Amygdala (tissue), 56 donors: ENCODE measurements at regions not wholly inside any gene's neighbourhood (a gene's known extent, or its start where the extent isn't known, plus 50 kb on each side); places are given as distances from the start of the nearest gene placed in this dataset.

Source experiments
- DNase-seq, 56 donors: peaks; one replicate each; lab custom pipeline; 2025; lab: John Stamatoyannopoulos, UW

DNA sequence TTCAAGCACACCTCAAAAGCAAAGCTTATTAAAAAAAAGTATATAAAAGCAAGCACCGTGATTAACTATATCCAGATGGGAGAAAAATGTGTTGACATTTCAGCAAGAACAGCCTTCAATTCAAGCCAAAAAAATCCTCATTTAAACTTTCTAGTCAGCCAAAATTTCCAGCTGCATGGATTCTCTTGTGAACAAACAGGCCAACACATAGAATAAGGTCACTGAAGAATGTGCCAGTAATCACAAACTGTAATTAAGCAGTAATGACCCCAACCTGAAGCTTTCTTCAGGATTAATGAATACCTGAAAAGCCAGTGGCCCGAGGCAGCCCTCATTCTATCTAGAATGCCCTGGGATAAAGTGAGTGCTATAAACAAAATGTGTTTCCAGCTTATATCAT lies 130.7 kb upstream of the KCNMB2 start:
- DNase-seq: no peak

DNA sequence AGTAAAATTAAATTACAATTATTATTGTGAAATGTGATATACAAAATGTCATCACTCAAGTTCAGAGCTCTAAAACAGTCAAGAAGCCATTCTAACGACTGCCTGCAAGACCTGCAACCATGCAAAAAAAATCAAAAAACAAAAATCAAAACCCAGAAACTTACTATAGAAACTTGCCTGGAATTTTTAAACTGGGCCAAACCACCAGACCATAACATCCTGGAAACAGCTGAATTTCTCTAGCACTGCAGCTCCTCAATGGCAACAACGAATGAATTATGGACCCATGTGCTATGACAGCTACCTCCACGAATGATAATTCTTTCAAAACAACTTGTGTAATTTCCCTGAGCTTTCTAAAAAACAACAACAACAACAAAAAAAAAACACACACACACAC lies 130.0 kb upstream of the KCNMB2 start:
- DNase-seq: no peak

DNA sequence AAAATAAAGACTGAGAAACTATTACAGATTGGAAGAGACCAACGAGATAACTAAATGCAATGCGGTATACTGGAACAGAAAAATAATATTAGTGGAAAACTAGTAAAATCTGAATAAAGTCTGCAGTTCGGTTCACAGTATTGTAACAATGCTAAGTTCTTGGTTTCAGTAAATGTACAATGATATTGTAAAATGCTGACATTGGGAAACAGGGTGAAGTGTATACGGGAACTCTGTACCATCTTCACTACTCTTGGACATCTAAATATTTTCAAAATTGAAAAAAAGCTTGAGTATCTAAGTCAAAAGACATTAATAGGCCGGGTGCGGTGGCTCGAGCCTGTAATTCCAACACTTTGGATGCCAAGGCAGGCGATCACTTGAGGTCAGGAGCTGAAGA lies 120.9 kb upstream of the KCNMB2 start:
- DNase-seq: no peak

DNA sequence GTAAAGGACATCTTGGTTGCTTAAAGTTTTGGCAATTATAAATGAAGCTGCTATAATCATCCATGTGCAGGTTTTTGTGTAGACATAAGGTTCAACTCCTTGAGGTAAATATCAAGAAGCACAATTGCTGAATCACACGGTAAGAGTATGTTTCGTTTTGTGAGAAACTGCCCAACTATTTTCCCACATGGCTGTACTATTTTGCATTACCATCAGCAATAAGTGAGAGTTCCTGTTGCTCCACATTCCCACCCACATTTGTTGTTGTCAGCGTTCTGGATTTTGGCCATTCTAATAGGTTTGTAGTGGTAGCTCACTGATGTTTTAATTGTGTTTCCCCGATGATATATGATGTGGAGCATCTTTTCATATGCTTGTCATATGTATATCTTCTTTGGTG lies 118.5 kb upstream of the KCNMB2 start:
- no peak for DNase-seq

DNA sequence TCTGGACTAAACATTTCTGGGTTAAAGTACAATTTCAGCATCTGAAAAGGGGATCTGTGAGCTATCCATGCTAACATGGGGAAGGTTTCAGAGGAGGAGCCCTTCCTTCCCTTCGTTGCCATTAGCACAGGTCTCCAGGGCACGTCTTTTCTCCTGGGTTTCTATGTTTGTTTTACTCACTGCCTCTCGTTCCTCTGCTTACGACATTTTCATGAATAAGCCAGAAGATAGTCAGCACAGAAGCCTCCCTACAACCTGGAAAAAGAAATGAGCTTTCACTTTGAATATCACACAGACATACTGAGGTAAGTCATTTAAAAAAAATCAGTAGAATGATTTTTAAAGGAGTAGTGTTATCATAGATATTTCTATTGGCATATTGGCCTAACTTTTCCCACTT lies 117.2 kb upstream of the KCNMB2 start:
- no peak for DNase-seq

DNA sequence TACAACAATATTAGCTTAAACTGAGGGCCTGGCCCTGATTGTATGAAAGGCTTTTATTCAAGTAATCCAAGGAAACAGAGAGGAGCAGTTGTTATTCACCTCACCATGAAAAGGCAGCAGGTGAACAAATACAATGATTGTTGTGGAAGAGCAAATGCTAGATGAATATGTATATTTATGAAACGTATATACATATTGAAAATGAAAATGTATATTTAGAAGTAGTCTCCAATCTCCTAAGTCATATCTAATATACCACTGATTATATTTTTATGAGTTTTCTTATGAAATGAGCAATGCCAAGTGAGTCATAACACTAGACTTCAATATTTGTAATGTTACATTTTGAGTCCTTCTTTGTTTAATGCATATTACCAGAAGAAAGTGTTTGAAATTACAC lies 116.2 kb upstream of the KCNMB2 start:
- DNase-seq: no peak

DNA sequence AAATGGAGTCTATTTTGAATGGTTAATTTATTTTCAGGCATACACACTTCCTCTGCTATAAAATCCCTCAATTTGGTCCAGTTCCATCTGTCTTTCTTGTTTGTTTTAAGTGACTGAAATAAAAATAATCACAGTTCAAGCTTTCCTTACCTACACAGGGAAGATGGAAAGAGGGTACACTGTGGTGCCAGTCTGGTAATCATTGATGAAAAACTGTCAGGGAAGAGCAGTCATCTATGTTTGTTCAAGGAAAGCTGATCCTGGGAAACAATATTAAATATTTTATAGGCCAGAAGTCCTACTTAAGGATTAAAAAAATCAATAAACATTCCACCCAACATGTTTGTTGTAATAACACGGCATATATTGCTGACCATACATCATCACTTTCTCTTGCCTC lies 115.2 kb upstream of the KCNMB2 start:
- no peak for DNase-seq

DNA sequence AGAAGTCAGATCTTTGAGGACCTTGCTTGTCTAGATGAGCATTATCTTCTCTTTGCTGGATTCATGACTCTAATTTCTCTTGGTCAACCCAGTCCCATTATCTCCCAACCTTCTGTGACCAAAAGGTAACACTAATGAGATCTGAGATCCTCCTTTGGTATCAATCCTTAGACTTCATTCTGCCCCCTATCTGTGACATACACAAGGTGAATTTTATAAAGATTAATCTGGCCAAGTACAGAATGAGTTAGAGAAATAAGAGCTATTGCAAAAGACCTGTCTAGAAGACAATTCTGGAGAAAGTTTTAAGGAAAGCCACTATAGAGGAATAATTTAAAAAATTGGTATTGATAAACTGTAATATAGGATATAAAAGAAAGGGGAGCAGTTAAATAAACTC lies 113.8 kb upstream of the KCNMB2 start:
- no peak for DNase-seq

DNA sequence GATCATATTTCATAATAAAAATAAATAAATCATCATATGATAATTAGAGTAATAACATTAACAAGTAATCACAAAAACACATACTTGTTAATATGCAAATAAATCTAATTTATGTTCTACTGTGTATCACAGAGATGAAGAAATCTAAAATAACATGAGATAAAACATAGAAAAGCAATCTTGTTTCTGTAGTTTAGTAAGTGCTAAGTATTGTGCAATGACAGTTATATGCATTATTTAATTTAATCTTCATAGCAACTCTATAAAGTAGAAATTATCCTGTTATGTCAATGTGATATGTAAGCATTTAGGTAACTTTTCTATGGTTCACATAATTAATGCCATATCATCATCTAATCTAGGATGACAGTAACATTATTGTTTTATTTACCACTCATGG lies 108.2 kb upstream of the KCNMB2 start:
- no peak for DNase-seq

DNA sequence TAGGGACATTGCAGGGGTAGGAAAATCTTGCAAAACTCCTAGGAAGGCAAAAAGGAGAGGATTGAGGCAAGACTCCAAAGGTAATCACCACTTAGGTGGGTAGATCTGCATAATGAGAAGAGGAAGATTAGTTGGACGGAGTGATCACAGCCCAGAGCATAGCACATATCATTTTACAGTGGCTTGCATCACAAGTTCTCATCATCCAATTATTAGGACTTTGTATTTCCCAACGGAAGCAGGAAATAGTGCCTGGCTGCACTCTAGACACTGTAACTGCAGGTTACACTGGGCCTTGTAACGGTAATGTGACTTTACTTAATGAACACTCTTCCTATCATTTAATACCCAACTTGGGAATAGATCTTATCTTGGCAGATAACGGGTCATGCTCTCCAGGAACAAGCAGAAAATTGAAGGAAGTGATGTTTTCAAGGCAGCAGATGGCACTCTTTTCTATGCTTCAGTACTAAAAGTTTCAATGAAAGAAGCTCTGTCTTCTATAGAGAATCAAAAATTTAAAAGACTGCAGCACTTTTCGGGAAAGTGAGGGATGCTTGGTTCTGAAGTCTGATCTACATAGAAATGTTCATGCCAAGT lies 101.9 kb upstream of the KCNMB2 start:
- peak in 1 of 56 donors; percentile 6 for DNase-seq

DNA sequence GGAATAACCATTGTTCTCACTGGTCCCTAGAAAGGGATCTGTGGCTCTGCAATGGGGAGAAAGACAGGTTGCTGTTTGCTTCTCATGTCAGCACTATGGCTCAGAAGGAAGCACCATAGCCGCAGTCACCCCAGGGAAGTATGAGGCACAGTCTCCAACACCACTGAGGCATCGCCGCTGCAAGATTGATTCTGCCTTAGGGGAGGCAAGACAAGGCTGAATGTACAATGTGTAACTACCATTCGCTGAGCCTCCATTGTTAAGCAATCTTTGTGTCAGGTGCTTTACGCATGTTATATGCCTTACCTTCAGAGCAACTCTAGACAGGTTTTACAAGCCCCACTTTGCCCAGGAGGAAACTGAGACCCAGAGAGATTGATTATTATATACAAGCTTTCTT lies 100.7 kb upstream of the KCNMB2 start:
- no peak for DNase-seq

DNA sequence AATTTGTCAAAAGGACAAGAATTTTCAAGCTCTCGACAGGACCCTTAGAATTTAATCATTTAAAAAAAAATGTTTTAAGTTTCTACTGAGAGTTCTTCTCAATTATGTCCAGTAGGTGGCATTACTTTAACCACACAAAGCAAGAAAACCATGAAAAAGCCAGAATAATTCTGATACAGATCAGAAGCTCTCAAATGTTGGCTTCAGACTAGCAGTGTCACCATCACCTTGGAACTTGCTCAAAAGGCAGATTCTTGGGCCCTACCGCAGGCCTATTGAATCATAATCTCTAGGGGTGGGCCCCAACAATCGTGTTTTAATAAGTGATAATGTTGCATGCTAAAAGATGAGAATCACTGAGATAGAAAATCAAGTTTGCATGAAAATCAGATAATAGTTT lies 99.5 kb upstream of the KCNMB2 start:
- DNase-seq: no peak

DNA sequence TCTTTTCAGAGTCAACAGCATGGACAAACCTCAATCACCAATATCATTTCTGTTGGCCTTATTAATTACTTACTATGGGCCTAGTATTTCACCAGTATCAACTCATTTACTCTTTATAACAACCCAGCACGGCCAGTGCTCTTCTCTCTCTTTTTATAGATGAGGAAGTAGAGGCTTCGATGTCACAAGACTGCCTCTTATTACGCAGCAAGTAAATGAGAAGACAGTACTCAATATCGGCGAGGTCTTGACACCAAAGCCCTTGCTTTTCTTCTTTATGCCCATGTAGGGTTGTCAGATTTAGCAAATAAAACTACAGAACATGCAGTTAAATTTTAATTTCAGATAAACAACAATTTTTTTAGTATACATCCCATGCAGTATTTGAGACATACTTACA lies 99.0 kb upstream of the KCNMB2 start:
- no peak for DNase-seq

DNA sequence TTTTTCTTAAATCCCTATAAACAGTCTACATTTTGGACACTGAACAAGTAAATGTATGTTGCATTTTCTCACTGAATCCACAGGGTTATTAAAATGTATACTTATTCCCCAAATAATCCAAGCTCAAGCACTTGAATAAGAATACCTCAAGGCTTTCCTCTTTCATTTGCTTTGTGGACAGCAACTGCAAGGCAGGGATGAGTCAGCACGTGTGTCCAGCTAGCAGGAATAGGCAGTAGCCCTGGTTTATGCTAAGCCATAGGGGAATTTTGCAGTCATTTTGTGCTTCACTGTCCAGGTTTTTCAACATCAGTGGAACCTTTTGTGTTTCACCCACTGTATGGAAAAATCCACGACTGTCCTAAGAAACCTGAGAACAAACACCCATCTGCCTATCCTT lies 96.7 kb upstream of the KCNMB2 start:
- no peak for DNase-seq

DNA sequence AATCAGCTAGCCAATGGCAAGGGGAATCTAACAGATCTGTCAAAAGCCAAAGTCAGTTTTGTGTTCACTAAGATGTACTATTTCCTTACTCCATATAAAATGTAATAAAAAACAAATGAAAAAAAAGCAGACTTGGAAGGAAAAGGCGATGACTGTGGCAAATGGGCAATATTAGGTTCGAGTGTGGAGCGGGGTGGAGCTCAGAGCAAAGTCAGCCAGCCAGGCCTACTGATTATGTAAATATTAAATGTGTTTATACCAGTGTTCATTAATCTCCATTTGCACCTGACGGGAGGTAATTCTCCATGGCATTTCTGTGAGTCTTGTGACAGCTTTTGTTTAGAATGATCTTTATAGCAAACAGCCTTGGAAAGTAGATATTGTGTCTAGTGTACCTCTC lies 96.2 kb upstream of the KCNMB2 start:
- no peak for DNase-seq

DNA sequence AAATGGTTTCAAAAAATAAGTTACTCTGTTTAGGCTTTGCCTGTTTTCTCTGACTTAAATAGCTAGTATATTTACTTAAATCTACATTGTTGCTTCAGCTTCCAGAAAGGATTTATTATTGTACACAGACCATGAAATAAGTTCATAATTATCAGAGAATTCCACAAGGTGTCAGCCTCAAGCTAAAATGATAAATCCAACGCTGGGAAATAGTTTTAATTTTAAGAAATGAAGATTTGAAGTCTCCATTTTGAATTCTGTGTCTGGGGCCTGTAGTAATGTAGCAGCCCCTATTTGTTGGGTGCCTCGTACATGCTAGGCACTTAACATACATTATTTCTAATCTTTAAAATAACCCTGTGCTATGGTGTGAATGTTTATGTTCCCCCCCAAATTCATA lies 92.6 kb upstream of the KCNMB2 start:
- DNase-seq: no peak

DNA sequence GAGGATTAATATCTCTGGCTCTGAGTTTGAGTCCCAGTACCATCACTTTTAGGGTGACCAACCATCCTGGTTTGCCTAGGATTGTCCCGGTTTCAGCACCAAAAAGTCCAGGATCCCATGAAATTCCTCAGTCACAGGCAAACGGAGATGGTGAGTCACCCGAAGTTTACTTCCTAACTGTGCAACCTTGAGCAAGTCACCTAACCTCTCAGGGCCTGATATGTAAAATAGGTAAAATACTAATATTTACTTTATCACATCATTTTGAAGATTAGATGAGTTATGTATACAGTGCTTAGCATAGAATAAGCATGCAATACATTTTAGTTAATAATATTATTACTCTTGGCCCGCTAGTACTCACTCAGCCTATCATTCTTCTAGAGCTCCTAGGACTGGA lies 91.1 kb upstream of the KCNMB2 start:
- no peak for DNase-seq

DNA sequence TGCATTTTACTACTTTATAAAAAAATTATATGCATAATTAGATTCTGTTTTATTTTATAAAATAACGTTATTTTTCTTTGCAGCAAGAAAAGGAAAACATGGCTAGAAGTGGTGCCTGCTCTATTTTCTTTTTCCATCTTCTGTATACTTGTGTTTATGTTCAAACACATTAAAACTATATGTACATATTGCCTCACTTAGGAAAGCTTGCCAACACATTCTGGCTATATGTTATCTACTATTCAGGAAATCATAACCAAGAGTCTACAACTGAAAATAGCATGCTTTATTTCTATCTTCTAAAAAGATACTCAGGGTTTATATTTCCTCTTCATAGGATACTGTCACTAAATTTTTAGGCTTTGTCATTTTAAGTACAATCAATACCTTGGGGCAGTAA lies 90.2 kb upstream of the KCNMB2 start:
- no peak for DNase-seq

DNA sequence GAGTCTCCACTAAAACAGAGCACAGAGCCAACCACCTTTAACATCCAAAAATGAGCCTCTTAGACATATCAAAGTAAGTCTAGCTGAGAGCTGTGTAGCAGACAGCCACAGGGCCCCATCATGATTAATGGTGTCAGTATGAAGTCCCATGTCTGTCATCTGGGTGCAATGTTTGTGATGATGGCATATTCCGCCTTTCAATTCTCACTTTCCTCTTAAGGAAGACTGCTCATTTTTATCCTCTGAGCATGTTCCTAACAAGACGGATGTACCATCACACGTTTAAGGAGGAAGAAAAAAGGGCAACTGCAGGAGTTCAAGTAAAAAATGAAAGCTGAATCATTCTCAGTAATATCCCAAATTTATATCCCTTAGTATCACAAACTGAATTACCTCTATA lies 85.8 kb upstream of the KCNMB2 start:
- no peak for DNase-seq

DNA sequence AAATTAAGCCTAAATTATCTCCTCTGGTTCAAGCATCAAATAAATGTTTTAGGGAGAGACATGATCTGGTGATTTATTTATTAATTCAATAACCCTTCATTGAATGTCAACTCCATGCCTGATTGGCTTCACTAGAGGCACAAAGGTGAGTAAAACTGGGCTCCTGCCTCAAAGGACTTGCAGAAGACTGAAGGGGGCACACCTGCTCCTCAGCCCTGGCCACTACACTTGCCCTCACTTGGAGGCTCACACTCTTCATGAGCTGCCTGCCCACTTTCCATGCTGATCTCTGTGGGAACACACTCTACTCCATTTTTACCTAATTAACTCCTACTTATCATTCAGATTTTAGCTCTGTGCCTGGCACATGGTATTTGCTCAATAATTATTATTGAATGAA lies 84.4 kb upstream of the KCNMB2 start:
- no peak for DNase-seq

DNA sequence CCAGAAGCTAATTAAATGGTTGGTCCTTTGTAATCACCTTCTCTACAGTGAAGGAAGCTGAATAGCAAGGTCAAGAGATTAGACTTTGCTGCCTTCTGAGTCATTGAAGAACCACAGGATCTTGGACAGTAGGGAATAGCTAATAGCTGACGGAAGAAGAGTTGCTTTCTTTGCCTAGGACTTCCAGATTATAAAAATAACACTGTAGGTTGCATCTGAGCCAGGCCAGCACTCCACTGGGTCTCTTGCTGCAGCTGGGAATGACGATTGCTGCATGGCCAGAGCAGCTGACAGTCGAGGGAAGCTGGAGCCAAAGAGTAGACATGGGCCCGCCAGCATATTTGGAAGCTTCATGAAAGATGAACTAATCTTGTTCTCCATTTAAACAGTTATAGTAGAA lies 81.5 kb upstream of the KCNMB2 start:
- DNase-seq: peak in 7 of 56 donors; percentile 2 to 28 (median 7)

DNA sequence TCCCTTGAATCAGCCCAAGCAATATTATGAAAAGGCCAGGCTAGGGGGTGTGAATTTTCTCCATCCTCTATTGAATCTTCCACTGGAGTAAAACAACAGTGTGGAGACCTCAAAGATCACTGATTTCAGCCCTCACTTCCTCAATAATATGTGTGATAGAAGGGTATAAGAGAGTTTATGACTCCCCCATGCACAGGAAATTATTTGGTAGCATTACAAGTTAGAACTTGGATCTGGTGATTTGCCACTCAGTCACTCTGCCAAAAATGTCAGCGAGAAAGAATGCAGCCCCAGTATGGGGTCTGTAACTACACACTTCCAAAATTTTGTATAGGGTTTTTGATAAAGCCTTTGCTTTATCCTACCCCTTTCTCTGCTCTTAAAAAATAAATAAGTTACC lies 81.0 kb upstream of the KCNMB2 start:
- DNase-seq: no peak

DNA sequence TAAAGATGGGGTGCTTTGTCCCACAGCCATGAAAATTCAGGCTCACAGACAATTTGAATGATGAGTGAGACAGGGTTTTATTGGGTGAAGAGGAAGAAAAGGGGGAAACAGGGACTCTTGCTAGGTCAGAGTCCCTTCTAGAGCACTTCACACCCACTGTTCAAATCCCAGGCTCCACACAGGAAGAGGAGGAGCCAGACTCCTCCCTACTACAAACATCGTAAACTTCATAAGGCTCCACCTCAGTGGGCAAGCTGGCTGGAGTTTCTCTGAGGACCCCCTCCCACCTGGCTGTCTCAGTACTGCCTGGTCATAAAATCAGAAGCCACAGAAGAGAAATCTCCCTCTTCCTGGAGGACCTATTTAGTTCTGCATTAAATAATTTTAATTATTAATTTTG lies 80.3 kb upstream of the KCNMB2 start:
- no peak for DNase-seq
